Spleen (tissue), 7 donors: ENCODE measurements at regions not wholly inside any gene's neighbourhood (a gene's known extent, or its start where the extent isn't known, plus 50 kb on each side); places are given as distances from the start of the nearest gene placed in this dataset.

Experiments used
- CTCF ChIP-seq, 11 experiments: fragments of 200-600 bp in 7 of 11; fragments of 450-650 bp in 4 of 11; sonication (generic) in 4 of 11; IDR thresholded peaks in 8 of 11; conservative IDR thresholded peaks in 3 of 11; 1 replicate in 7 of 11; 2 replicates in 4 of 11; pipeline versions ENCODE4 v1.4.0 to v1.8.0; 2016 to 2021; ENCODE audit warnings: antibody characterized with exemption in 11 of 11, inconsistent platforms in 4 of 11, mild to moderate bottlenecking in 1 of 11
- POLR2A ChIP-seq, 3 donors: fragments of 450-650 bp; IDR thresholded peaks; one replicate each; pipeline ENCODE4 v1.5.1; 2017; ENCODE audit warnings: antibody characterized with exemption in 3 of 3, mild to moderate bottlenecking in 1 of 3
- POLR2AphosphoS5 ChIP-seq, 3 donors: sonication (generic); formaldehyde crosslinking; IDR thresholded peaks; one replicate each; pipeline ENCODE4 v1.5.1; 2017; ENCODE audit warnings: antibody characterized with exemption in 3 of 3
- donor health status: DM: no; HTN: no; CAD: no; lungs with moderate emphysema.
- donor health status: DM: no; HTN: no; CAD: no.
- donor health status: DM: no; HTN: no; CAD: no.

- TF ChIP-seq CTCF (IDR thresholded peaks at IDR 0.05 in 8 of 11, conservative IDR thresholded peaks at IDR 0.05 in 3 of 11) (no peak), POLR2AphosphoS5 (IDR thresholded peaks at IDR 0.05) (no peak), POLR2A (IDR thresholded peaks at IDR 0.05) (no peak)
Measured at GRCh38 chr3:70501561-70501960, 189.1 kb upstream of the MDFIC2 start.
